ENCODE measurements at regions not wholly inside any gene's neighbourhood (a gene's known extent, or its start where the extent isn't known, plus 50 kb on each side); places are given as distances from the start of the nearest gene placed in this dataset.
"Not testable (repeated sequence)": the region's sequence is repeated elsewhere in the genome, so short reads cannot be mapped to it uniquely, and the experiment has no call there.

DNA sequence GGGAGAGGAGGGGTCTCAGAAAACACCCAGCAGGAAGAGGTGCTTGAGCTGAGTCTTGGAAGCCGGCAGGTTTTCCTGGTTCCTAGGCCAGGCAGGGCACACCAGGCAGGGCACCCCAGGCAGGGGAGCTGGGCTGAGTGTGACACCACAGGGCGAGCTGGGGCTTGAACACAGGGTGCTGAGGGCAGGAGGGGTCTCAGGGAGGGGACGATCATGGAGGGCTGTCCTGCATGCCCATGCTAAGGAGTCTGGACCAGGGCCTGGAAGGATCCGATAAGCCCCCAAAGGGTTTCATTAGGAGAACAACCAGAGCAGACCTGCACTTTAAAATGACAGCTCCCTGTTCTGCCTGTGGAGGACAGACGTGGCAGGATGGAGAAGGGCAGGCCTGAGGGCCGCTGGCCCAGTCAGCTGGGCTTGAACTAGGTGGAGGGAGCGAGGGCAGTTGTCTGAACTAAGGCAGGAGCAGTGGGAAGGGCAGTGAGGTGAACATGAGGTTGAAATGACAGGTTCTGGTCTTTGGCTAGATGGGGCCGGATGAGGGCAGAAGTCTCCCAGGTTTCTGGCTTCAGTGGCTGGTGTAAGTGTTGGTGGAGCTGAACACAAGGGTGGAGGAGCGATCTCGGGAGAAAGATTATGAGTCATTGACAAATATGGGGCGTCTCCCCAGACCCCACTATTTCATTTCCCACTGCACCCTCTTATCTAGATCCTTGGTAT is 171.0 kb upstream of the PZP start:
- no peak for DNase-seq (ENCODE audit: low read depth in 3 of 3, low spot score in 2 of 3)

DNA sequence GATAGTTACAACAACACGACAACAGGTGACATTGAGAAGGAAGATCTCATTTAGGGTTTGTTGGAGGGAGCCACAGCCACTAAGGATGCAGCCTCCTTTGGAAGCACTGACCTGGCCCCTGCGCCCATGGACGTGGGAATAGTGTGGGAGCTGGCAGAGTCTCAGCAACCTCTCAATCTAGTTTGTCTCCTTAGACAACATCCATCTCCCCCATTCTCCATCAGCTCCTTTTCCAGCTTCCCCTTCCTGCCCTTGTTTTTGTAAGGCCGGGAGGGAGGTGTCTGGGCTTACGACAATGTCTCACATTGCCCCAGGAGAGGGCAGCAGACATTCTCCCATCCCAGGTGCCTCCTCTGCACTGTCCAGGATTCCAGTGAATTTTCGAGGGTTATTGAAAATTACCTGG is 170.2 kb upstream of the PZP start:
- no peak for DNase-seq (ENCODE audit: low read depth in 3 of 3, low spot score in 2 of 3)

DNA sequence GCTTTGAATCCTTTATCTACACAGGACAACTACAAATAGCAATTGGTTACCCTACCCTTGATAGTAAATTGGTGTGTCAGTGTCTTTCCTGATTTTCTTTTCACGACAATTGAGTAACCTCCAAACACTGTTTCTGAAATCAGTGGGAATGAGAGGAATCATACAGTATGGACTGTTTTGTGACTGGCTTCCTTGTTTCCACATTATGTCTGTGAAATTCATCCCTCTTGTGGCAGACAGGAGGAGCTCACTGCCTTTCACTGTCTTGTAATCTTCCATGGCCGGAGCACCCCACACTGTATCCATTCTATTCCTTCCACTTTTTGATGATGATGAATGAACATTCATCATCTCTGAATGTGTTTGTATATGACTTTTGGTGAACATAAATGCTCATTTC is 164.0 kb upstream of the PZP start:
- no peak for DNase-seq (ENCODE audit: low read depth in 3 of 3, low spot score in 2 of 3)

DNA sequence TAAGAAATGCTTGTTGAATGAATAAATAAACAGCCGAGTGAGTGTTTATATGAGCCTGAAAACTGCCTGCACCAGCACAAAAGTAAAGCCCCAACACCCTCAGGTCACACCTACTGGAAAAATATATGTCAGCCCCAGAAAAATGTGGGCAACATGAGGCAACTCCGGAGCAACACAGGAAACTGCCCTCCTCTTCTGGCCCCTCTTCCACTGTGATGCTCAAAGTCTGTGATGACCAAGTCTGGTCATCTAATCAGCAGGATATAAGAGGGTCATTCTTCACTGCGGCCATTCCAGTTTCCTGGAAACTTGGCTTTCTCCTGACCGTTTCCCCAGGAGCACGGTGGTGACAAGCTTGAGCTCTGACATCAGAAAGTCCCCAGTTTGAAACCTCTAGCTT is 159.6 kb upstream of the PZP start:
- no peak for DNase-seq (ENCODE audit: low read depth in 3 of 3, low spot score in 2 of 3)

DNA sequence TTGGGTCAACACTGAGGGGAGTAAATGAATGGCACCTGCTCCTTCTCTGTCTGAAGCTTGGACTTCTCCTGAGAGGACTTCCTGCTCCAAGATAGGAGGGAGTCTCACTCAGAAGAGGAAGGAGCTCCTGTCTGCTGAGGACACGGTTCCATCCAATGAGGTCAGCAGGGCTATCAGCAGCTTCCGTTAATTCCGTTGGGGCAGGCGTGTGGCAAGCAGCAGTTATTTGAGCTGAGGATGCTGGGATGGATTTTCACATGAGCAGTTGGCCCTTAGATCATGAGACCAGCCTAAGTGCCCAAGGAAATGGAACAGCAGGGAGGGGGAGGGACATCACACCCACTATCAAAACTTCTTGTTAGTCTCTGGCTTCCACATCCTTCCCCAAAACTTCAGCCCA is 159.0 kb upstream of the PZP start:
- no peak for DNase-seq (ENCODE audit: low read depth in 3 of 3, low spot score in 2 of 3)

DNA sequence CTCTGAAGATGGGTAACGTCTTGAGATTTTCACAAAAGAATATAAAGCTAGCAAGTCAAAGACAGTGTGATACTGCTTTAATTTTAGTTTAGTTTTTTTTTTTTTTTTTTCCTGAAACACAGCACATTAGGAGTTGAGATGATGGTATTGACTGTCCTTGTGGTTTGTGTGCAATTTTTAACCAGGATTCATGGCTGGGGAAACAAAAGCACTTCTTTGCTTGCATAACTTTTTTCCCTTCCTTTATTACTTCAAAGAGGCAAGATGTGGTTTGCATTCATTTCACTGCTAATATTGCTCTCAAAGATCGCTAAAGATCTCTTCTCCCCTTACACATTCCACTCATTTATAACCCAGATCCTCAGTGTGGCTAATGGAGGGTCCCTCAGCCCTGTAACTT is 157.1 kb upstream of the PZP start:
- no peak for DNase-seq (ENCODE audit: low read depth in 3 of 3, low spot score in 2 of 3)

DNA sequence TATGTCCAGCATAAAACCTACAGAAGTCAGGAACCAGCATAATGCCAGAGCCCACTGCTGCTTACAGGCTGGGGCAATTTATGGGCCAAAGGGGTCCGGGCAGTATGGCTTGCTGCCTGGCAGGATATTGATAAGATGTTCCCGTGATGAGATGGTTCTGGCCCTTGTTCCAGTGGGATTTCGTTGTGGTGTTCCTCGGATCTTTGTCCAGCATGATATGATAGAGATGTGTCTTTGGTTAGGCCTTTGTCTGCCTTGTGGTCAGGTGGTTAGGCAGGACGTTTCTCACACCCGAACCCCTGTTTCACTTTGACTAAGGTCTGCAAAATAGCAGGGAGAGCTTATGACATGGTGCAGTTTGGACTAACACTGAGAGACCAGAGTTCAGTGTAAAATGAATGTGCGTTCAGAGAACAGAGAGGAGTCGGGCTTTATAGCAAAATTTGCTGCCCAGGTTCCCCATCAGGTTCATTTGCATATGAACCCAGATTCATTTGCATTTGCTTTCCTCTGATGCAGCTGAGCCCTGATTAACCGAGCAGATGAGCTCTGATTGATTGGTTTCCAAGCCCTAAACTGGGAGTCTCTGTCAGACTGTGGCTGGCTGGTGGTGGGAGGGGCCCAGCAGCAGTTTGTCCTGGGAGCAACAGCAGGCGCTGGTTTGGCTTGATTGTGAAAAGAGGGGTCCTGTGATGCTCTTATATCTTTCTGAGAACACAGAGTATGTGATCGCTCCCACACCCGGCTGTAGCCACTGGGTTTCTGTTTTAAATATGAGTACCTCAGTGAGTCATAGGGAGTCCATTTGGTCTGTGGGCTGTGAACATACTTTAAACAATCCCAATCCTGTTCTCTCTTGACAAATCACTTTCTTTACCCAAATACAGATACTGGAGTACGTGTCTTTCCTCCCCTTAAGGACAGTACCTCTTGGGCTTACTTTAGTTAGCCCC is 156.3 kb upstream of the PZP start:
- no peak for DNase-seq (ENCODE audit: low read depth in 3 of 3, low spot score in 2 of 3)

DNA sequence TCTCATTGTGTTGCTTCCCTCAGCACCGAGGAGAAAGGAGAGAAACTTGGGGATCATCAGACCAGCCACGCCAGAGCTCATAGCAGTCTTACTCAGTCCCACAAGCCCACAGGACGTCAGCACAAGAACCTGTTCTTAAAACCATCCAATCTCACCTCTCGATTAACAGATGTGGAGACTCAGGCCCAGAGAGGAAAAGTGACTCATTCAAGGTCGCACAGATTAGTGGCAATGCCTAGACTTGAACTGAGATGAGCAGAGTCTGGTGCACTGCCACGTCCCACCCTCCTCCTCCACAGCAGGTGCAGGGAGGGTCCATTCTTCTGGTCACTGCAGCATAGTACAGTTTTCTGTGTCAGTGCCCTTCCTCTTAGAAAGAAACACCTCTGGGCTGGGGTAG is 154.9 kb upstream of the PZP start:
- no peak for DNase-seq (ENCODE audit: low read depth in 3 of 3, low spot score in 2 of 3)

DNA sequence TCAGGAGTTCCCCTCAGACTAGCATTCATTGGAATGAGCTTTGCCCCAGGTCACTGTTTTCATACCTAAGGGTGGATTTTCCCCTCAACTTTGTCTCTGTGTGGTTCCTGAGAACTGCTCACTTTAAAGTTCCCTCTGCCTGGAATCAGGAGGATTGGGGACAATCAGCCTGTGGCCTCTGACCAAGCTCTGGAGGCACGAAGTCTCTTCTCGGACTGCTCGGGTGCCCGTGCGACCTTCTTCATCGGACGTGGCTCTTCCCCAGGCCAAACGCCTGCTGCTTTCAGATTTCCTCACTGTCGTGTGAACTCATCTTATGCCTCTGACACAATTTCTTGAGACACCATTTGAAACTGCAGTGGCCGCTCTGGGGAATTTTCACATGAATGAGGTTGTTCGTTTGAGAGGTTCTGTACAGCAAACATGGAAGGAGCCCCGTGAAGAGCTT is 153.7 kb upstream of the PZP start:
- no peak for DNase-seq (ENCODE audit: low read depth in 3 of 3, low spot score in 2 of 3)

DNA sequence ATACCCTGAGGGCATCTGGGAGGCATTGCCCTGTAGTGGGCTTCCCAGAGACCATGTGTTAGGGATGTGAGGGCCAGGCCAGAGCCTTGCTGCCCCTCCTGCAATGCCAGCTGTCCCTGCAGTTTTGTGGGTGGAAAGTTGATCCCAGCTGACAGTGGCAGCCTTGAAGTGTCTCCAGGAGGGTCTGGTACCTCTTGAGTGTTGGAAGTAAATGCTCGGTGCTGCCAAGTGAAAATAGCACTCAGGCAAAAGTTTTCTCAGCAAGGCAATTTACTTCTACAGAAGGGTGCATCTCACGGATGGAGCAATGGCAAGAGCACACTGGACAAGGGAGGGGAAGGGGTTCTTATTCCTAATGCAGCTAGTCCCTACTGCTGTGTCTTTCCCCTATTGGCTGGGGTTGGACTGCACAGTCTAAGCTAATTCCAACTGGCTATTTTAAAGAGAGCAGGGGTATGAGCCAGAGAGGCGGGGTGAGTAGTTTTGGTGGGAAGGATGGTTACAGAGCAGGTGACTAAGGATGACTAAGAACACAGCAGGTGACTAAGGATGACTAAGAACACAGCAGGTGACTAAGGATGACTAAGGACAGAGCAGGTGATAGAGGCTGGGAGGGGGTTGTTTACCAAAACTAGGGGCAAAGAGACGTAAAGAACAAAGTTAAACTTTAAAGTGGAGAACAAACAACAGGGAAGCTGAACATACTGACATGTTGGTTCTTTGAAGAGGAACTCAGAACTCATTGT is 146.0 kb upstream of the PZP start:
- not testable (repeated sequence) for DNase-seq (ENCODE audit: low read depth in 3 of 3, low spot score in 2 of 3)

DNA sequence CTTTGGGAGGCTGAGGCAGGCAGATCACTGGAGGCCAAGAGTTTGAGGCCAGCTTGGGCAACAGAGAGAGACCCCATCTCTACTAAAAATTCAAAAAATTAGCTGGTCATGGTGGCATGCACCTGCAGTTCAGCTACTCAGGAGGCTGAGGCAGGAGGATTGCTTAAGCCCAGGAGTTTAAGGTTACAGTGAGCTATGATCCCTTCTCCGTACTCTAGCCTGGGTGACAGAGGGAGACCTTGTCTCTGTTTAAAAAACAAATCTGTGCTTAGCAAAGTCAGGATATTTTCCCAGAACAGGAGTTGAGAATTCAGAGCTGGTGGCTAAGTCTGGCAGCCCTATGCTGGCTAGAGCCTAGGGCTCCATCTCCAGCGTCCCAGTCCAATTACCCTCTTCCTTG is 142.9 kb upstream of the PZP start:
- no peak for DNase-seq (ENCODE audit: low read depth in 3 of 3, low spot score in 2 of 3)

DNA sequence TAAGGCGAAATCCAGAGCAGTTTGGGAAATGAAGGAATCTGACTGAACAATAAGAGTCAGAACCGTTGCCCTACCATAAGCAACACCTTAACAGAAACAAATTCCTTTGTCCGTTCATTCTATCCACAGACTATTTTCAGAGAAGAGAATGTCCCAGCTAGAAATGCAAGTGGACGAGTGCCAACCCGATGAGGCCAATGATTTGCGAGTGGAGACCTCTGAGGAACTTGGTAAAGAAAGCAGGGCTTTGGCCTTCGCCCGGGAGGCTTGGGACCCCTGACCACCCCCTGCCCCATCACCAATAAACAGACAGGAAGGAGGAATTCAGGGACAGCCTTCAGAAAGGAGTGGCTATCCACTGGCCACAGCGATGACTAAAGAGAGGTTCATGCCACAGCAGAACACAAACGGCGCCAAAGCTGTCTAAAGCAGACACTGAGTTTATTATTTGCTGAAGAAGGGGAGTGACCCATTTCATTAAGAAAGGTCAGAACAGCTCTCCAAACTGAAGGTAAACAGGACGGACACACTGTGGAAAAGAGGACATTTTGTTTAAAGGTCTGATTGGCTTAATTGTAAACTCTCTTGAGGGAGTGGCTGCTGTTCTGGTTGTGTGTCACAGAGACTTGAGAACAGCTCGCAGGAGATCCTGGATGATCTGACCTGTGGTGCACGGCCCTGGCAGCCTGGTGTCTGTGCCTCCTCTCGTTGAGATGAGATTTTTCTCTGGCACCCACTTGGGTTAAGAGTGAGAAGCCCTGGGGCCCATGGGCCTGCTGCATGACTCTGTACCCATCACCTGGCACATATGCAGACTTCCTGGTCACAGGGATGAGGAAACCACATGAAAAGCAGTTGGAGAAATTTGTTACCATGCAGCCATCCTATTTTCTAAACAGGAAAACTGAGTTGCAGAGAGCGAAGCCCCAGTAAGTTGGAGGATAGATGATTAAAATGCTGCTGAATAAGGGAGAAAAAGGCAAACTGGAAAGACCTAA is 142.0 kb upstream of the PZP start:
- no peak for DNase-seq (ENCODE audit: low read depth in 3 of 3, low spot score in 2 of 3)

DNA sequence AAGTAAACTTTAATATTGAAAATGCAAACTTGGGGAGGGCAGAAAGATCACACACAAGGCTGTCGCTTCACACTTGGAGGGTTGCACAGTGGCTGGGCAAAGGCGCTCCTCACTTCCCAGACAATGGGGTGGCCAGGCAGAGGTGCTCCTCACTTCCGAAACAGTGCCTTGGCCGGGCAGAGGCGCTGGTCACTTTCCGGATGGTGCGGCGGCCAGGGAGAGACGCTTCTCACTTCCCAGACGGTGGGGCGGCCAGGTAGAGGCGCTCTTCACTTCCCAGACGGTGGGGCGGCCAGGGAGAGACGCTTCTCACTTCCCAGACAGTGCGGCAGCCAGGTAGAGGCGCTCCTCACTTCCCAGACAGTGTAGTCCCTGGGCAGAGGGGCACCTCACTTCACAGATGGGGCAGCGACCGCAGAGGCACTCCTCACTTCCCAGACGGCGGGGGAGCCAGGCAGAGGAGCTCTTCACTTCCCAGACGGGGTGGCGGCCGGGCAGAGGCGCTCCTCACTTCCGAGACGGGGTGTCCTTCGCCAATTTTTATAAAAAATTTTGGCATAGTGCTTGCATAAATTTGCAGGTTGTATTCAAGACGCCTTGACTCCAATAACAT is 140.8 kb upstream of the PZP start:
- no peak for DNase-seq (ENCODE audit: low read depth in 3 of 3, low spot score in 2 of 3)

DNA sequence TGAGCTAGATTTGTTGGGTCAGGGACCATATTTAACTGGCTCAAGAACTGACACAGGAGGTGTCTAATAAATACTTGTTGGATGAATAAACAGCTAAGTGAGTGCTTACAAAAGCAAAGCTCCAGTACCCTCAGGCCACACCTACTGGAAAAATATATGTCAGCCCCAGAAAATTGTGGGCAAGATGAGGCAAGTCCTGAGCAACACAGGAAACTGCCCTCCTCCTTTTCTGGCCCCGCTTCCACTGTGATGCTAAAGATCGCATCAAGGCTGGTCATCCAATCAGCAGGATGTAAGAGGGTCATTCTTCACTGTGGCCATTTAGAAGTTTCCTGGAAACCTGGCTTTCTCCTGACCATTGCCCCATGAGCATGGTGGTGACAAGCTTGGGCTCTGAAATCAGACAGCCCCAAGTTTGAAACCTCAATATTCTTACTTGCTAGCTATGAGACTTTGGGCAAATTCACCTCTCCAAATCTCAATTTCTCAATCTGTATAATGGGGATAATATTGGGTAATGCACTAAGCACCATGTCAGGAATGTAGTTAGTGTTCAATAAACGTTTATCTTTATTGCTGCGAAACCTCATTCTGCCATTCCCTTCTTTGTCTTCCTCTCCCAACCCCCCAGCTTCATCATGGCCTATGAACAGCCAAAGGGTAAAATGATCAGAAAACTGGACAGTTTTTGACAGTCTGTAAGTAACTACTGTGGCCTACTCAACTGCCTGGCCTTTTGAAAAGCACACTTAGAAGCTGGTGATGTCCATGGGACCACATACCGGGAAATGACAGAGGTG is 139.3 kb upstream of the PZP start:
- no peak for DNase-seq (ENCODE audit: low read depth in 3 of 3, low spot score in 2 of 3)

DNA sequence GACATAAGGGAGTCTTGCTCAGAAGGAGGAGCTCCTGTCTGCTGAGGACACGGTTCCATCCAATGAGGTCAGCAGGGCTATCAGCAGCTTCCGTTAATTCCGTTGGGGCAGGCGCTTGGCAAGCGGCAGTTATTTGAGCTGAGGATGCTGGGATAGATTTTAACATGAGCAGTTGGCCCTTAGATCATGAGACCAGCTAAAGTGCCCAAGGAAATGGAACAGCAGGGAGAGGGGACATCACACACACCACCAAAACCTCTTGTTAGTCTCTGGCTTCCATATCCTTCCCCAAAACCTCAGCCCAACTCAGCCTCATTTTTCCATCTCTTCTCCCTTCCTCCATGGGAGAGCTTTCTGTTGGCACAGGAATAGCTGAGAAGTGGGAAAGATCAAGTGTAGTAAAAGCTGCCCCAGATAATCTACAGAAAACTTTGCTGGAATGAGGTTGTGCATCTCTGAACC is 138.7 kb upstream of the PZP start:
- no peak for DNase-seq (ENCODE audit: low read depth in 3 of 3, low spot score in 2 of 3)

DNA sequence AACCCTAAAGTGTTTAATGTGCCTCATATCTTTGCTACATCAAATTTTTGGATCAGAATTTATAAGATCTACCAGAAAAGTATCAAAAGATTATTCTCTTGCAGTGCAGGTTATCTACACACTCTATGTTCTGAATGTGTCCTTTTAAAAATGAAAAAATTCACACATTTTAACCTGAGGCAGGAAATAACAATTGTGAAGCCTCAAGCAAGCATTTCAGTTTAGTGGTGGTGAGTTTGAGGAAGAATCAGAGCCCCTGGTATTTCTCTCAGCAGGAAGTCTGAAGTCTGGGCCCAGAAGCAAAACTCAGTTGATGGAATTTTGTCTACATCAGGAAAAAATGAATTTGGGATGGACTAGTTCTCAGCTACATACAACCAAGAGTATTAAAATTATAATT is 137.0 kb upstream of the PZP start:
- no peak for DNase-seq (ENCODE audit: low read depth in 3 of 3, low spot score in 2 of 3)

DNA sequence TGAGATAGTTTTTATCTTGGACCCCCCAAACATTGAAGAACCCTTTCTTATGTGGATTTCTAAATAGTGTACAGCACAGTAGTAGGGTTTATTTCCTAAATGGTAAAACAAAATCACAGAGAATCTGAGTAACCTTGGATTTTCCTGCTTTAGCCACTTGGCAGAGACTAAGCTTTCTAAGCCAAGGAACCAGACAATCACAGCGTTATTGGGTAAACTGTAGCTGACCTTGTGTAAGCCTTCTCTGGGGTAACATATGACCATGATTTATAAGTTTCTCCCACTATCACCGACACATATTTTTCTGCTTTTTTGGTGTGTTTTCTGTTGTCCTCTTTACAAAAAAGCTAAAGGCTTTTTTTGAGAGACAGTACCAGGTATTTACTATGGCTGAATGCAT is 136.3 kb upstream of the PZP start:
- no peak for DNase-seq (ENCODE audit: low read depth in 3 of 3, low spot score in 2 of 3)

DNA sequence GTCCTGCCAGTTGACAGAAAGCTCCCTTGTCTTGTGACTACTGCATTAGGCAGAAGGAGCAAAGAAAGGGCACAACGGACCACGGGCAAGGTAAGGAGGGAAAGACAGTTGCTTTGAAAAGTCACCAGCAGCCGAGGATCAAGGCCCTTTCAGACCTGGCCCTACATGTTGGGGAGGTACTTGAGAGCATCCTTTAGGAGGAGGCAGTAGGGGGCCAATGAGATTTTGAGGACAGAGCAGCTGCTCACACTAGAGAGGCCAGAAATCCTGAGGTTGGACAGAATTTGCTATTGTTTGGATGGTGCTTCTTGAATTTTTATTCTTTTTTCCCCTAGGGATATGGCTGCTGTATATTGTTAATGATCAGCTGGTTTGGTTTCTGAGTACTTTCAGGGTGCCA is 135.5 kb upstream of the PZP start:
- DNase-seq (ENCODE audit: low read depth in 3 of 3, low spot score in 2 of 3): no peak

Measured in right renal cortex interstitium (tissue), 3 donors.